H7 (cell line): ENCODE measurements at regions not wholly inside any gene's neighbourhood (a gene's known extent, or its start where the extent isn't known, plus 50 kb on each side); places are given as distances from the start of the nearest gene placed in this dataset.
A peak's percentile ranks its signal among the peaks of the same experiment; 100 is the strongest.

Source experiments
- DNase-seq: peaks from one replicate; pipeline ENCODE4 v3.0.0; 2012
- H3K27me3 ChIP-seq: 2 replicates; pipeline ENCODE4 v1.6.0; 2011; ENCODE audit warnings: mild to moderate bottlenecking, low read length; ENCODE audit not compliant: control insufficient read depth, insufficient read depth
- H3K36me3 ChIP-seq: replicated peaks from 2 replicates; pipeline ENCODE4 v1.5.1; 2011; ENCODE audit warnings: low read length; ENCODE audit not compliant: control insufficient read depth, insufficient read depth
- H3K4me3 ChIP-seq: 2 replicates; pipeline ENCODE4 v1.5.1; 2011; ENCODE audit warnings: low read depth, mild to moderate bottlenecking, control low read depth, low read length, moderate library complexity; ENCODE audit not compliant: insufficient read depth

DNA sequence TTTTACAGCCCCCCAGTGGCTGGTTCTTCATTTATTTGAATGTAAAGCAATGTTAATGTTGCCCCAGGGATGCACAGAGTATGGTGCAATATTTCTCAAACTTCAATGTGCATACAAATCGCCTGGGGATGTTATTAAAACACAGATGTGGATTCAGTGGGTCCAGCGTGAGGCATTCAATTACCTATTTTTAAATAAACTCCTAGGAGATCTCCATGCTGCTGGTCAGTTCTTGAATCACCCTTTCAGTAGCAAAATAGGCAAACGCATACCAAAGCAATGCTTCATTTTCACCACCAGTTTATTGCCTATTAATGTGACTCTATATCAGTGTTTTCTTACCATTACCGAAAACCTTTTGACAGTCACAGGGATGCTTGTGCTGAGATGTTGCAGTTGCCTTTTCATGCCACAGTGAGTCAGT is 530.7 kb downstream of the CBLN2 start:
- no peak overlapping the region for H3K4me3 ChIP-seq
- no peaks in the 10 kb centered on the region for H3K36me3 ChIP-seq
- no peak for DNase-seq
- no peaks in the 10 kb centered on the region for H3K27me3 ChIP-seq

GRCh38 chr18:71998547-71999097 is 545.5 kb downstream of the CBLN2 start:
- DNase-seq, result no peak
- Histone ChIP-seq H3K36me3 (no peaks in the 10 kb centered on the region), H3K27me3 (no peaks in the 10 kb centered on the region), H3K4me3 (no peak overlapping the region)

DNA sequence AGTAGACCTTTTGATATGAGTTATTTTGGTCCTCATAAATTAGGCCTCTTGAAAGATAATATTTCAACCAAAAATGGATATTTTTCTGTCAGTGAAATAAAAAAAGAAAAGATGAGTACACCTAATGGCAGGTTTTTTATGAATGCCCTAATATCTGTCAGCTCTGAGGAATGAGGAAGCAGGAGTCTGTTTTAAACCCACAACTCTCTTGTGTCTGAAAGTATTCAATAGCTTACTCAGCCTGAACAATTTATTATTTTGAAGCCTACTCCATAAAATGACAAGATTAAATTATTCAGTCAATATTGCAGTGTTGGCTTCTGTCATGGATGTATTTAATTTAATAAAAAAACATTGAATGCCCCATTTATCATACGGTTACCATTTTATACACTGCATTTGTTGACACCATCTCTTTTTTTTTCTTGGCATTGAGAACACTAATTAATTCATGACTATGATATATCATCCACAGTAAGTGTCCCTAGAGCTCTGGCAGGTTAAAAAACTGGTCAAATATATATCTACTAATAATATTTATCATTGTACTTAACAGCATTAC is 548.2 kb downstream of the CBLN2 start:
- no peaks in the 10 kb centered on the region for H3K36me3 ChIP-seq
- H3K27me3 ChIP-seq, result no peaks in the 10 kb centered on the region
- no peak for DNase-seq
- no peak overlapping the region for H3K4me3 ChIP-seq

DNA sequence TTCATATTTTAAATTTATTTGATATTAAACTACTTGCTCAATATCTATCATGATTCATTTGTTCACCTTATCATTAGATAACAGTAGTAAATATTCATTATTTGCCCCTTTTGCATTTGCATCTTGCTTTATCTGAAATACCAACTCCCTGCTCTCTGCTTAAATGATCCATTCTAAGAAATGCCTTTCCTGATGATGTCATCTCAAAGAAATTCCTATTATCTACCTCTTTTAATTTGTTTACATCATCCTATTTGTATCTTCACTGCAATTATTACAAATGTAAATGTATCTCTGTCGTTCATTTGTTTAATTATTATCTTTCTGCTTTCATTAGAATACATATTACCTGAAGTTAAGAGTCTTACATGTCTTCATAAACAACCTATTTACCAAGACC is 549.9 kb downstream of the CBLN2 start:
- no peak overlapping the region for H3K4me3 ChIP-seq
- DNase-seq, result no peak
- H3K36me3 ChIP-seq, result no peaks in the 10 kb centered on the region
- no peaks in the 10 kb centered on the region for H3K27me3 ChIP-seq

- Histone ChIP-seq H3K4me3 (no peak overlapping the region), H3K27me3 (no peaks in the 10 kb centered on the region), H3K36me3 (no peaks in the 10 kb centered on the region)
- DNase-seq, result no peak
These were observed 554.5 kb downstream of the CBLN2 start for GRCh38 chr18:71989616-71990015.

GRCh38 chr18:71986351-71987050 is 557.6 kb downstream of the CBLN2 start:
- no peaks in the 10 kb centered on the region for H3K36me3 ChIP-seq
- no peaks in the 10 kb centered on the region for H3K27me3 ChIP-seq
- no peak for DNase-seq
- no peak overlapping the region for H3K4me3 ChIP-seq

DNA sequence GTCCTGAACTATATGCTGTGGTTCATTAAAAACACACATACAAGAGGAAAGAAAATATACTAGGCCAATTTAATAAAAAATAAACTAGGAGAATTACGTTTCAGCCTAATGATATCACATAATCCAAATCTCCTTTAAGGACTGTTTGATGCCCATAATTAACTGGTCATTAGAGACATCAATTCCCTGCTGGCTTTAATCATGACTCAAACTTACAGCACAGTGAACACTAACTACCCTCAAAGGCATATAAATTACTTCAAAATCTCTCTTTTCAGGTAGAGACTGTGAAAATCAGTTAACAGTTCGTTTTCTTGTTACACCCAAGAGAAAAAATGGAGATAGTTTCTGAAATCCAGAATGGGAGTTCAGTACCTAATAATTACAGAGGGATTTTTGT is 567.4 kb downstream of the CBLN2 start:
- no peaks in the 10 kb centered on the region for H3K27me3 ChIP-seq
- DNase-seq, result no peak
- no peaks in the 10 kb centered on the region for H3K36me3 ChIP-seq
- no peak overlapping the region for H3K4me3 ChIP-seq

DNA sequence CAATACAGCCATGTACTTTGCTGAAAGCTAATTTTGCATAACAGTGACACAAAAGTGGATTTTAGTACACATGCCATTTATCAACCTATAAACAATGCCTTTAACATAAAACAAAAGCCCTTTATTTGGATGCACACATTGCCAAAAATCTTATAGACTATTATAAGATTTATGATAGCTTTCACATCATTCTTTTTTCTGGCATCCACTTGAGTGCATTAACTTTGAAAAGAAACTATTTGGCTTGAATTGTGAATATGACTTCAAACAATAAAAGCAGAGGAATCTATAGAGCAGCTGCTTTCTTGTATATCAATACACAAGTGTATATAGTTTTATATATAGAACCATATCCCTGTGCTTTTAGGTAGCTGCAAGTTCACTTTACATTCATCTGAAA is 577.4 kb downstream of the CBLN2 start:
- no peak for DNase-seq
- Histone ChIP-seq H3K4me3 (no peak overlapping the region), H3K27me3 (no peaks in the 10 kb centered on the region), H3K36me3 (no peaks in the 10 kb centered on the region)

DNA sequence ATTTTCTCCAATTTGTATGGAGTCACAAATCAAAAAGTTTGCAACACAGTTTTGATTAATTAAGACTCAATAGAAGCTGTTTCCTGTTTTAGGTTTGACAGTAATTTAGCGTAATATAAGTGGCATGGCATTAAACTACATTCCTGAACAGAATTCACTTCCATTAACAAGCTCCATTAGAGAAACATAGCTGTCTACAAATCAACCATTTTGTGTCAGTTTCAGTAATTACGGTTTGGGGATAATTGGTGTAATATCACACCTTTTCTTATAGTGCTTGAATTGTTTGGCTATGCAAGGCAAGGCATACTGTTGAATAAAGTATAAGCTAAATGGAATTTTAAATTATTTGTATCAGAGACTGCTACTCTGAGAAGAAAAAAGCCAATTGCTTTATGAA is 585.5 kb downstream of the CBLN2 start:
- H3K4me3 ChIP-seq, result no peak overlapping the region
- DNase-seq, result no peak
- H3K36me3 ChIP-seq, result no peaks in the 10 kb centered on the region
- H3K27me3 ChIP-seq, result no peaks in the 10 kb centered on the region

- Histone ChIP-seq H3K36me3 (no peaks in the 10 kb centered on the region), H3K27me3 (no peaks in the 10 kb centered on the region), H3K4me3 (no peak overlapping the region)
- no peak for DNase-seq
These were observed 593.1 kb downstream of the CBLN2 start for GRCh38 chr18:71951001-71951400.

GRCh38 chr18:71942433-71942832 is 601.7 kb downstream of the CBLN2 start:
- Histone ChIP-seq H3K4me3 (no peak overlapping the region), H3K27me3 (no peaks in the 10 kb centered on the region), H3K36me3 (no peaks in the 10 kb centered on the region)
- DNase-seq, result no peak

DNA sequence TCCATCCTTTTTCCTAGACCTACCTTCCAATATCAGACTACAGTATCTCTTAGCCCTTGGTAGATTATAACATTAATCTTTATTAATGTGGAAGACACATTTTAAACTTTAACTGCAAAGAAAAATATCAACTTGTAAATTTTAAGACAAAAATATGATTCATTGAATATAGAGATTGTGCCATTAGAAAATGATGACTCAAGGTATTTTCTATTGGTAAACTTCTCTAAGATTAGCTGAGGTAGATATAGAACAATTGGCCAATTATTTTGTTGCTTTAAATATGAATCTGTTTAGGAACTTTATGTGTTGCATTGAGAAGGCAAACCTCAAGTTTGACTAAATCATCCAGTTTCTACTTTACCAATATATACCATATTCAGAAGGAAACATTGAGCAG is 604.7 kb downstream of the CBLN2 start:
- no peak for DNase-seq
- Histone ChIP-seq H3K27me3 (no peaks in the 10 kb centered on the region), H3K36me3 (no peaks in the 10 kb centered on the region), H3K4me3 (no peak overlapping the region)

GRCh38 chr18:71936744-71937143 is 607.4 kb downstream of the CBLN2 start:
- Histone ChIP-seq H3K4me3 (no peak overlapping the region), H3K36me3 (no peaks in the 10 kb centered on the region), H3K27me3 (no peaks in the 10 kb centered on the region)
- DNase-seq, result no peak

DNA sequence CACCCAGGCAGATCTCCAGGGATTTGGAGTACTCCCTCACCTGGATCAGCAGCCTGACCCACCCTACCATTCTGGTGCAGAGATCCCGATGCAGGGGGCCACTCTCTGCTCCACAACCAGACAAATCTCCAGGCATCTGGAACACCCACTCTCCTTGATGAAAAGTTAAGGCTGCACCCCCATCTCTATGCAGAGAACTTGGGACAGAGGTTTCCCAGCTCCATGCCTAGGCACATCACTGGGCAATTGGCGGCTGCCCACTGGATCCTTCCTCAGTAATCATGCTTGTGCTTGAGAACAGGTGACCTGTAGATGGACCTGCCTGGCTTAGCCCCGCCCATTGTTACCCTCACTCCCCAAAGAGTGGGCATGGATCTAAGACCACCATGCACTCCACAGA is 624.9 kb downstream of the CBLN2 start:
- H3K4me3 ChIP-seq, result no peak overlapping the region
- no peak for DNase-seq
- H3K36me3 ChIP-seq, result no peaks in the 10 kb centered on the region
- H3K27me3 ChIP-seq, result no peaks in the 10 kb centered on the region

DNA sequence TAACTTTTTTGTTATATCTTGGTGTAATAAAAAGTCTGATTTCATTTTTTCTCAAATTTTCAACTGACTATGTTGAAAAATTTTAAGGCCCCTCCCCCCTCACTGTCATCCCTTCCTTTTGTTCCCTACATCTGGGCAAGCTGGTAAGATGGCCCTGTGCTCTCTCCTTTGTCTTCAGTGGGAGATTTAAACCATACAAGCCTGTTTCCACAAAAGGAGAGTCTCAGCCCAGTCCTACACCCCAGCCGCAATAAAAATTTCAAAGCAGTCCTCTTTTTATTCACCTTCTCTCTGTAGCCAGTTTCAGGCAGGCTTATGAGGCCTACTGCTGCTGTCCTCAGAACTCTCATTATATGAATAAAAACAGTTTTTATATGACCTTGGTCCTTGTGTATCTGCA is 630.5 kb downstream of the CBLN2 start:
- H3K36me3 ChIP-seq, result no peaks in the 10 kb centered on the region
- no peak overlapping the region for H3K4me3 ChIP-seq
- peak; percentile 1 for DNase-seq
- no peaks in the 10 kb centered on the region for H3K27me3 ChIP-seq
